HL-60 (cell line): ENCODE measurements at regions not wholly inside any gene's neighbourhood (a gene's known extent, or its start where the extent isn't known, plus 50 kb on each side); places are given as distances from the start of the nearest gene placed in this dataset.

Experiments used
- DNase-seq, 2 experiments: peaks; one replicate each; pipeline ENCODE4 v3.0.0-alpha.2; 2010 to 2020; ENCODE audit warnings: low read depth in 1 of 2, low spot score in 1 of 2
- H3K27ac ChIP-seq: fragments of 250-450 bp; sonication (Bioruptor Pico); replicated peaks from 2 replicates; pipeline ENCODE4 v1.5.1; 2020; ENCODE audit warnings: mild to moderate bottlenecking, moderate library complexity
- H3K27me3 ChIP-seq: fragments of 250-450 bp; sonication (Bioruptor Pico); 2 replicates; pipeline ENCODE4 v1.5.1; 2021; ENCODE audit warnings: mild to moderate bottlenecking, moderate library complexity; ENCODE audit not compliant: insufficient read depth, poor library complexity, severe bottlenecking
- H3K4me3 ChIP-seq: replicated peaks from 2 replicates; pipeline ENCODE4 v1.5.1; 2011; ENCODE audit warnings: mild to moderate bottlenecking, control low read depth, low read length; ENCODE audit not compliant: insufficient read depth
- GABPA ChIP-seq: IDR thresholded peaks from 2 replicates; pipeline ENCODE4 v1.6.1; 2012; ENCODE audit warnings: low read depth
- POLR2AphosphoS5 ChIP-seq: IDR thresholded peaks from 2 replicates; pipeline ENCODE4 v1.6.1; 2012; ENCODE audit warnings: low read depth
- SPI1 ChIP-seq: IDR thresholded peaks from 2 replicates; pipeline ENCODE4 v1.6.1; 2012; ENCODE audit warnings: low read depth, mild to moderate bottlenecking, borderline replicate concordance
- TF ChIP-seq, protein P1 (sequence below): IDR thresholded peaks from one replicate; pipeline ENCODE4 v1.5.1; 2011; ENCODE audit warnings: low read length, control low read depth, inconsistent platforms; ENCODE audit not compliant: insufficient read depth
- TF ChIP-seq, protein P2 (sequence below): IDR thresholded peaks from 2 replicates; pipeline ENCODE4 v1.6.1; 2012; ENCODE audit warnings: low read depth; ENCODE audit not compliant: insufficient replicate concordance

DNA sequence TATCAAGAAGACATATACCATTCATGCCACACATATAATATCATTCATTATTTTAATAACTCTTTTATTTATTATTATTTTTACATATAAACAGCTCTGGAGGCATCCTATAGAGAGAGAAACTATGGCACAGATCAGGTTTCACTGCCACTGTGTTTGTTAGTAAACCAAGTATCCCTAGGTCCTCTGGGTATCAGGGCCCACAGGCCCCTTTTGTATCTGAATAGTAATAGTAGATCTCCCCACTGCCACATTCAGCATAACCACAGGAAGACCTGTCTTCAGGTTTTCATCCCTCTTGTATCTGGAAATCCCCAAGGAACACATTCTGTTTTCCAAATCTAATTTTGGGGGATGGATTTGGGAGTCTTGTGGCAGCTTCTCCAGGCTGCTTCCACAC, 94.0 kb downstream of the SPATA31D1 start:
- Histone ChIP-seq H3K27ac (no peak overlapping the region), H3K27me3 (no peaks in the 10 kb centered on the region), H3K4me3 (no peak overlapping the region)
- no peak for DNase-seq
- no peak for TF ChIP-seq POLR2AphosphoS5
- TF ChIP-seq, protein P1, sequence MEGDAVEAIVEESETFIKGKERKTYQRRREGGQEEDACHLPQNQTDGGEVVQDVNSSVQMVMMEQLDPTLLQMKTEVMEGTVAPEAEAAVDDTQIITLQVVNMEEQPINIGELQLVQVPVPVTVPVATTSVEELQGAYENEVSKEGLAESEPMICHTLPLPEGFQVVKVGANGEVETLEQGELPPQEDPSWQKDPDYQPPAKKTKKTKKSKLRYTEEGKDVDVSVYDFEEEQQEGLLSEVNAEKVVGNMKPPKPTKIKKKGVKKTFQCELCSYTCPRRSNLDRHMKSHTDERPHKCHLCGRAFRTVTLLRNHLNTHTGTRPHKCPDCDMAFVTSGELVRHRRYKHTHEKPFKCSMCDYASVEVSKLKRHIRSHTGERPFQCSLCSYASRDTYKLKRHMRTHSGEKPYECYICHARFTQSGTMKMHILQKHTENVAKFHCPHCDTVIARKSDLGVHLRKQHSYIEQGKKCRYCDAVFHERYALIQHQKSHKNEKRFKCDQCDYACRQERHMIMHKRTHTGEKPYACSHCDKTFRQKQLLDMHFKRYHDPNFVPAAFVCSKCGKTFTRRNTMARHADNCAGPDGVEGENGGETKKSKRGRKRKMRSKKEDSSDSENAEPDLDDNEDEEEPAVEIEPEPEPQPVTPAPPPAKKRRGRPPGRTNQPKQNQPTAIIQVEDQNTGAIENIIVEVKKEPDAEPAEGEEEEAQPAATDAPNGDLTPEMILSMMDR = no peak
- no peak for TF ChIP-seq SPI1
- TF ChIP-seq, protein P2, sequence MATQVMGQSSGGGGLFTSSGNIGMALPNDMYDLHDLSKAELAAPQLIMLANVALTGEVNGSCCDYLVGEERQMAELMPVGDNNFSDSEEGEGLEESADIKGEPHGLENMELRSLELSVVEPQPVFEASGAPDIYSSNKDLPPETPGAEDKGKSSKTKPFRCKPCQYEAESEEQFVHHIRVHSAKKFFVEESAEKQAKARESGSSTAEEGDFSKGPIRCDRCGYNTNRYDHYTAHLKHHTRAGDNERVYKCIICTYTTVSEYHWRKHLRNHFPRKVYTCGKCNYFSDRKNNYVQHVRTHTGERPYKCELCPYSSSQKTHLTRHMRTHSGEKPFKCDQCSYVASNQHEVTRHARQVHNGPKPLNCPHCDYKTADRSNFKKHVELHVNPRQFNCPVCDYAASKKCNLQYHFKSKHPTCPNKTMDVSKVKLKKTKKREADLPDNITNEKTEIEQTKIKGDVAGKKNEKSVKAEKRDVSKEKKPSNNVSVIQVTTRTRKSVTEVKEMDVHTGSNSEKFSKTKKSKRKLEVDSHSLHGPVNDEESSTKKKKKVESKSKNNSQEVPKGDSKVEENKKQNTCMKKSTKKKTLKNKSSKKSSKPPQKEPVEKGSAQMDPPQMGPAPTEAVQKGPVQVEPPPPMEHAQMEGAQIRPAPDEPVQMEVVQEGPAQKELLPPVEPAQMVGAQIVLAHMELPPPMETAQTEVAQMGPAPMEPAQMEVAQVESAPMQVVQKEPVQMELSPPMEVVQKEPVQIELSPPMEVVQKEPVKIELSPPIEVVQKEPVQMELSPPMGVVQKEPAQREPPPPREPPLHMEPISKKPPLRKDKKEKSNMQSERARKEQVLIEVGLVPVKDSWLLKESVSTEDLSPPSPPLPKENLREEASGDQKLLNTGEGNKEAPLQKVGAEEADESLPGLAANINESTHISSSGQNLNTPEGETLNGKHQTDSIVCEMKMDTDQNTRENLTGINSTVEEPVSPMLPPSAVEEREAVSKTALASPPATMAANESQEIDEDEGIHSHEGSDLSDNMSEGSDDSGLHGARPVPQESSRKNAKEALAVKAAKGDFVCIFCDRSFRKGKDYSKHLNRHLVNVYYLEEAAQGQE = no peak
- TF ChIP-seq GABPA = no peak

DNA sequence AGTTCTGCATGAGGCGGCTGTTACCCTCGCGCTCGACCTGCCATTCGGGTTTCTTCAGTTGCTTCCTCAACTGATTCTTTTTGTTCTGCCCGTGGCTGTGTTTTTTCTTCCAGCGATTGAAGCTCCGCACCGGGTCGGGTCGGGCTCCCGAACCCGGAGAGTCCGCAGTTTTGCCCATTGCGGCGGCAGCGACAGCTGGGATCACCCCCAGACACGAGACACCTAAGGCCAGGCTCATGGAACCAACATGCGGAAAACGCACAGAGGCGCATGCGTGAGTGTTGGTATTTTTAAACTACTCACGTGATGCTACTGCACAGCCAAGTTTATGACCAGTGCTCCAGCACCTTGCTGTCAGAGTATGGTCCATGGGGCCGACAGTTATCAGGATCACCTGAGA, 100.0 kb downstream of the SPATA31D1 start:
- no peak for DNase-seq
- TF ChIP-seq GABPA (no peak), SPI1 (no peak), POLR2AphosphoS5 (no peak)
- TF ChIP-seq, protein P1 = no peak
- TF ChIP-seq, protein P2 = no peak

DNA sequence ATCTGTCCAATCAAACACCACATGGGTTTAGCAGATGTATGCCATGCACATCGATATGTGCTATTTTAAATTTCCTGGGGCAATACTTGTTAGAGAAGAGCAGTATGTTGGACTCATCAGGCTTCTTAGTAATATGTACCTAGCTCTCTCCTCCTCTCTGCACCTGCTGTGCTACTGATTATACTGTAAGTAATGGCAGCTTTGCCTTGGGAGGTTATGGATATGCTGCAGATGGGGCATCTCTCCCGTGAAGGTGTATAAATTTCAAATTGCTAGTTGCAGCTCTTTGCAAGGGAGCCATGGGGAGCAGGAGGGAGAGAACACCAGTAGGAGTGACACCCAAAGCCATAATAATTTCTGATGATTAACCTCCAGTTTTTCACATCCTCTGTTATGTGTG, 101.5 kb downstream of the SPATA31D1 start:
- TF ChIP-seq GABPA (no peak), SPI1 (no peak), POLR2AphosphoS5 (no peak)
- TF ChIP-seq, protein P2 = no peak
- TF ChIP-seq, protein P1 = no peak
- H3K4me3 ChIP-seq = no peak overlapping the region

More for the DNA sequence above, 100.0 kb downstream of the SPATA31D1 start:
- no peaks in the 10 kb centered on the region for H3K27me3 ChIP-seq
- no peak overlapping the region for H3K4me3 ChIP-seq
- H3K27ac ChIP-seq = no peak overlapping the region

More for the DNA sequence above, 101.5 kb downstream of the SPATA31D1 start:
- Histone ChIP-seq H3K27ac (no peak overlapping the region), H3K27me3 (no peaks in the 10 kb centered on the region)
- DNase-seq = no peak
